ENCODE measurements at regions not wholly inside any gene's neighbourhood (a gene's known extent, or its start where the extent isn't known, plus 50 kb on each side); places are given as distances from the start of the nearest gene placed in this dataset.

DNA sequence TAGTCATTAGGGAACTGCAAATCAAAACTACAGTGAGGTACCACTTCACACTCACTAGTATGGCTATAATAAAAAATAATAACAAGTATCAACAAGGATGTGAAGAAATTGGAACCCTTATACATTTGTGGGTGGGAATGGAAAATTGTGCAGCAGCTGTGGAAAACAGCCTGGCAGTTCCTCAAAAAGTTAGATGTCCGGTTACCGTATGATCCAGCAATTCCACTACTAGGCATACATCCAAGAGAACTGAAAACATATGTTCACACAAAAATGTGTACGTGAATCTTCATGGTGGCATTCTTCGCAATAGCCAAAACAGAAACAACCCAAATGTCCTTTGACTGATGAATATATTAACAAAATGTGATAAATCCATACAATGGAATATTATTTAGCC, 187.9 kb upstream of the LYSMD4 start:
- Histone ChIP-seq H3K9me3 (ENCODE audit: low read length) (no peaks in the 10 kb centered on the region), H3K36me3 (ENCODE audit: insufficient read depth, low read length) (no peaks in the 10 kb centered on the region), H3K4me2 (ENCODE audit: low read length) (no peak overlapping the region), H3K79me2 (ENCODE audit: insufficient read depth, low read depth, low read length) (no peaks in the 10 kb centered on the region), H3K27ac (ENCODE audit: low read depth, low read length, poor library complexity, severe bottlenecking) (no peak overlapping the region), H3K4me3 (ENCODE audit: low read depth, low read length, poor library complexity, severe bottlenecking) (no peak overlapping the region), H3K9me2 (ENCODE audit: insufficient read depth, low read length) (no peaks in the 10 kb centered on the region), H3K4me1 (ENCODE audit: insufficient read depth, low read length, poor library complexity, severe bottlenecking) (no peaks in the 10 kb centered on the region), H2AFZ (ENCODE audit: low read length) (no peak overlapping the region), H4K20me1 (ENCODE audit: insufficient read depth, low read length) (no peaks in the 10 kb centered on the region)
- DNase-seq (ENCODE audit: low spot score), result no peak
- POLR2A ChIA-PET, result no interaction called here
- CTCF ChIA-PET (ENCODE audit: unreplicated experiment), result no interaction called here
- no peak for TF ChIP-seq EZH2phosphoT487 (IDR thresholded peaks at IDR 0.05; ENCODE audit: borderline replicate concordance, low read depth, low read length)
- no peak for TF ChIP-seq CTCF (conservative IDR thresholded peaks at IDR 0.05; ENCODE audit: low read length)
- BruUV-seq (replicated peaks), result no TSS peak
- intact Hi-C loops (cut with micrococcal nuclease; ENCODE audit: unreplicated experiment), result no loop called here

DNA sequence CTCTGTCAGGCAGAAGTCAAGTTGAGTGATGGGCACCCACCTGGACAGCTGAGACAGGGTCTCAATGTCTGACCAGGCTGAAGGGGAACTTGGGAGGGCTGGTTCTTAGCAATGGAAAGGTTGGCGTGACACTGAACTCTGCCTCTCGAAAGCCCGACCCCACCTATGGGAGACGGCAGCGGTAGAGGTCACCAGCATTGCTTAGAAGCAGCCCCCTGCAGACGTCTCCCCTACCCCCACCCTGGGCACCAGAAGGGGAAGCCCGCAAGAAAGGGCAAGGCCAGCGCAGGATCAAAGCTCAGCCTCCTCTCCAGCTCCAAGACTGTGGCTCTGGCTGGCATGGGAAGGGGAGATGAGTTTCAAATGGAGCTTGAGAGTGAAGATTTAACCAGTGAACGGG, 184.8 kb upstream of the LYSMD4 start:
- no peak for DNase-seq (ENCODE audit: low spot score)
- H3K4me2 ChIP-seq (ENCODE audit: low read length), result no peak overlapping the region
- POLR2A ChIA-PET, result no interaction called here
- H3K9me2 ChIP-seq (ENCODE audit: insufficient read depth, low read length), result no peaks in the 10 kb centered on the region
- no peaks in the 10 kb centered on the region for H3K79me2 ChIP-seq (ENCODE audit: insufficient read depth, low read depth, low read length)
- TF ChIP-seq CTCF (conservative IDR thresholded peaks at IDR 0.05; ENCODE audit: low read length) (no peak), EZH2phosphoT487 (IDR thresholded peaks at IDR 0.05; ENCODE audit: borderline replicate concordance, low read depth, low read length) (no peak)
- no peak overlapping the region for H2AFZ ChIP-seq (ENCODE audit: low read length)
- BruUV-seq (replicated peaks), result no TSS peak
- CTCF ChIA-PET (ENCODE audit: unreplicated experiment), result interaction anchor here (0.5 kb wide), 1 partner anchor 43 kb away, joined by 3 read pairs; no protein-coding TSS in a partner anchor
- no peak overlapping the region for H3K27ac ChIP-seq (ENCODE audit: low read depth, low read length, poor library complexity, severe bottlenecking)
- no peak overlapping the region for H3K4me3 ChIP-seq (ENCODE audit: low read depth, low read length, poor library complexity, severe bottlenecking)
- H3K9me3 ChIP-seq (ENCODE audit: low read length), result no peaks in the 10 kb centered on the region
- H3K4me1 ChIP-seq (ENCODE audit: insufficient read depth, low read length, poor library complexity, severe bottlenecking), result no peaks in the 10 kb centered on the region
- no peaks in the 10 kb centered on the region for H4K20me1 ChIP-seq (ENCODE audit: insufficient read depth, low read length)
- intact Hi-C loops (cut with micrococcal nuclease; ENCODE audit: unreplicated experiment), result no loop called here
- H3K36me3 ChIP-seq (ENCODE audit: insufficient read depth, low read length), result no peaks in the 10 kb centered on the region

DNA sequence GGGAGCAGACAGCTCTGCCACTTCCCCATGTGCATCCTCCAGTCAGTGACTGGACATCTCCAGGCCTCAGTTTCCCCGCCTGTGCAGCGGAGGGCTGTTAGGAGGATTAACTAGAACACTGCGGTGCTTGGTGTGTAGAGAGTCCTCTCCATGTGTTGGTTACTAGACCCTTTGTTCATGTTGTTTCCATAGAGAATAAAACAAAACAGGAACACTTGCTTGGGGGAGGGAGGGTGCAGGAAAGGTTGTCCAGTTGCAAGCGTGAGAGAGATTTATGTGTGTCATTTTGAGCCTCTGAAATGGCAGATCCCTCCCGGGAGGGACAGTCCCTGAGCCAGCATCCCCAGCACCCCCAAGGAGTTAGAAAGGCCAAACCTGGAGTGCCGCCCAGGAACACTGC, 184.0 kb upstream of the LYSMD4 start:
- DNase-seq (ENCODE audit: low spot score), result no peak
- POLR2A ChIA-PET, result no interaction called here
- BruUV-seq (replicated peaks), result no TSS peak
- H3K4me2 ChIP-seq (ENCODE audit: low read length), result no peak overlapping the region
- no peaks in the 10 kb centered on the region for H3K79me2 ChIP-seq (ENCODE audit: insufficient read depth, low read depth, low read length)
- no peaks in the 10 kb centered on the region for H3K4me1 ChIP-seq (ENCODE audit: insufficient read depth, low read length, poor library complexity, severe bottlenecking)
- CTCF ChIA-PET (ENCODE audit: unreplicated experiment), result no interaction called here
- TF ChIP-seq EZH2phosphoT487 (IDR thresholded peaks at IDR 0.05; ENCODE audit: borderline replicate concordance, low read depth, low read length) (no peak), CTCF (conservative IDR thresholded peaks at IDR 0.05; ENCODE audit: low read length) (no peak)
- no peaks in the 10 kb centered on the region for H3K9me3 ChIP-seq (ENCODE audit: low read length)
- H3K36me3 ChIP-seq (ENCODE audit: insufficient read depth, low read length), result no peaks in the 10 kb centered on the region
- intact Hi-C loops (cut with micrococcal nuclease; ENCODE audit: unreplicated experiment), result no loop called here
- no peaks in the 10 kb centered on the region for H4K20me1 ChIP-seq (ENCODE audit: insufficient read depth, low read length)
- H3K9me2 ChIP-seq (ENCODE audit: insufficient read depth, low read length), result no peaks in the 10 kb centered on the region
- no peak overlapping the region for H3K27ac ChIP-seq (ENCODE audit: low read depth, low read length, poor library complexity, severe bottlenecking)
- no peak overlapping the region for H3K4me3 ChIP-seq (ENCODE audit: low read depth, low read length, poor library complexity, severe bottlenecking)
- no peak overlapping the region for H2AFZ ChIP-seq (ENCODE audit: low read length)

Data from OCI-LY7 (cell line).